H1 (cell line): ENCODE measurements at regions not wholly inside any gene's neighbourhood (a gene's known extent, or its start where the extent isn't known, plus 50 kb on each side); places are given as distances from the start of the nearest gene placed in this dataset.
"Not testable (repeated sequence)": the region's sequence is repeated elsewhere in the genome, so short reads cannot be mapped to it uniquely, and the experiment has no call there.

Experiments
- CTCF ChIA-PET: fragments of 300-600 bp; sonication (Branson Sonifier 250); formaldehyde crosslinking; loops from one replicate; lab custom pipeline; 2021; ENCODE audit not compliant: partially characterized antibody; lab: Charles Lee
- POLR2A ChIA-PET: fragments of 300-600 bp; sonication (Branson Sonifier 250); formaldehyde crosslinking; loops from one replicate; lab custom pipeline; 2021; ENCODE audit warnings: inconsistent platforms; ENCODE audit not compliant: partially characterized antibody; lab: Charles Lee
- DNase-seq, 2 experiments: peaks; one replicate each; pipeline versions ENCODE4 v3.0.0 to v3.0.0-alpha.2; 2010 to 2022; ENCODE audit warnings: low spot score in 2 of 2, low read depth in 1 of 2, mixed read lengths in 1 of 2
- FAIRE-seq: peaks from 2 replicates; lab custom pipeline; 2011; peaks lifted over from hg19 to GRCh38; lab: Jason Lieb, UNC
- H2AFZ ChIP-seq: 2 replicates; pipeline ENCODE4 v1.8.1; 2012; ENCODE audit warnings: low read length, inconsistent platforms
- H2AK5ac ChIP-seq: 2 replicates; pipeline ENCODE4 v1.6.1; 2013; ENCODE audit warnings: low read depth, low read length
- H2BK120ac ChIP-seq: replicated peaks from 2 replicates; pipeline ENCODE3; 2013; ENCODE audit warnings: low read depth, low read length, inconsistent platforms
- H2BK12ac ChIP-seq: 2 replicates; pipeline ENCODE4 v1.6.1; 2013; ENCODE audit warnings: low read depth, low read length
- H2BK15ac ChIP-seq: 2 replicates; pipeline ENCODE4 v1.6.1; 2013; ENCODE audit warnings: low read length
- H2BK20ac ChIP-seq: 2 replicates; pipeline ENCODE4 v1.6.1; 2013; ENCODE audit warnings: low read length
- H2BK5ac ChIP-seq: 2 replicates; pipeline ENCODE4 v1.6.1; 2013; ENCODE audit warnings: low read depth, low read length
- H3K14ac ChIP-seq: 2 replicates; pipeline ENCODE4 v1.6.1; 2013; ENCODE audit warnings: inconsistent platforms; ENCODE audit not compliant: insufficient read length
- H3K18ac ChIP-seq: 2 replicates; pipeline ENCODE4 v1.6.1; 2013; ENCODE audit warnings: low read length; ENCODE audit errors: extremely low read depth
- H3K23ac ChIP-seq: 2 replicates; pipeline ENCODE4 v1.6.1; 2013; ENCODE audit warnings: inconsistent platforms; ENCODE audit not compliant: insufficient read length
- H3K23me2 ChIP-seq: 2 replicates; pipeline ENCODE4 v1.6.1; 2013; ENCODE audit warnings: low read depth, low read length
- H3K27ac ChIP-seq: 2 replicates; pipeline ENCODE4 v1.6.1; 2011; ENCODE audit warnings: low read depth, low read length, inconsistent platforms
- H3K27me3 ChIP-seq, 4 experiments: replicated peaks in 1 of 4; 1 replicate in 1 of 4; 2 replicates in 3 of 4; pipeline versions ENCODE4 v1.6.1 to v1.8.1; 2011 to 2013; ENCODE audit warnings: low read length in 3 of 4, mild to moderate bottlenecking in 3 of 4, inconsistent platforms in 2 of 4, mixed read lengths in 2 of 4, moderate library complexity in 1 of 4; ENCODE audit not compliant: control insufficient read depth in 3 of 4, insufficient read depth in 3 of 4; ENCODE audit errors: extremely low read depth in 1 of 4
- H3K36me3 ChIP-seq, 4 experiments: 2 replicates each; pipeline versions ENCODE4 v1.6.1 to v1.8.1; 2011 to 2013; ENCODE audit warnings: mild to moderate bottlenecking in 4 of 4, low read length in 3 of 4, moderate library complexity in 2 of 4, control low read depth in 1 of 4, inconsistent platforms in 1 of 4; ENCODE audit not compliant: insufficient read depth in 4 of 4, control insufficient read depth in 2 of 4
- H3K4ac ChIP-seq: replicated peaks from 2 replicates; pipeline ENCODE3; 2013; ENCODE audit warnings: low read length, low read depth, mixed read lengths, inconsistent platforms; ENCODE audit not compliant: insufficient read length
- H3K4me1 ChIP-seq, 4 experiments: replicated peaks in 1 of 4; 1 replicate in 1 of 4; 2 replicates in 3 of 4; pipeline versions ENCODE4 v1.6.1 to v1.8.1; 2011 to 2013; ENCODE audit warnings: low read length in 3 of 4, inconsistent platforms in 2 of 4, mixed read lengths in 1 of 4; ENCODE audit not compliant: insufficient read depth in 4 of 4, control insufficient read depth in 3 of 4
- H3K4me2 ChIP-seq, 2 experiments: 2 replicates each; pipeline versions ENCODE4 v1.6.1 to v1.8.1; 2011 to 2013; ENCODE audit warnings: low read depth in 2 of 2, low read length in 2 of 2, control low read depth in 1 of 2, inconsistent platforms in 1 of 2, mild to moderate bottlenecking in 1 of 2; ENCODE audit not compliant: insufficient read depth in 1 of 2
- H3K4me3 ChIP-seq, 4 experiments: fragments of 200-600, 300-600 bp in 1 of 4; sonication (generic), shearing (Covaris generic), sonication (Bioruptor Twin) in 1 of 4; 2 replicates each; pipeline versions ENCODE4 v1.5.1 to v1.8.1; 2011 to 2016; ENCODE audit warnings: low read length in 4 of 4, low read depth in 3 of 4, control low read depth in 2 of 4, inconsistent platforms in 2 of 4, mild to moderate bottlenecking in 2 of 4, mixed read lengths in 1 of 4, moderate library complexity in 1 of 4; ENCODE audit not compliant: insufficient read depth in 2 of 4; ENCODE audit errors: extremely low read depth in 1 of 4
- H3K56ac ChIP-seq: replicated peaks from 2 replicates; pipeline ENCODE3; 2013; ENCODE audit warnings: low read depth, mild to moderate bottlenecking, mixed read lengths, low read length, inconsistent platforms; ENCODE audit not compliant: insufficient read length
- H3K79me1 ChIP-seq: 2 replicates; pipeline ENCODE4 v1.6.1; 2013; ENCODE audit warnings: low read depth, low read length, control low read depth
- H3K79me2 ChIP-seq, 2 experiments: 2 replicates each; pipeline versions ENCODE4 v1.6.1 to v1.8.1; 2012 to 2013; ENCODE audit warnings: low read length in 2 of 2, mild to moderate bottlenecking in 2 of 2, inconsistent platforms in 1 of 2; ENCODE audit not compliant: insufficient read depth in 2 of 2, control insufficient read depth in 1 of 2
- H3K9ac ChIP-seq, 4 experiments: replicated peaks in 1 of 4; 1 replicate in 1 of 4; 2 replicates in 3 of 4; pipeline versions ENCODE4 v1.6.1 to v1.8.1; 2011 to 2013; ENCODE audit warnings: low read depth in 3 of 4, low read length in 3 of 4, control low read depth in 2 of 4, mild to moderate bottlenecking in 2 of 4, moderate library complexity in 2 of 4, inconsistent platforms in 1 of 4; ENCODE audit errors: extremely low read depth in 1 of 4
- H3K9me3 ChIP-seq, 2 experiments: 2 replicates each; pipeline versions ENCODE4 v1.6.1 to v1.8.1; 2012 to 2013; ENCODE audit warnings: mild to moderate bottlenecking in 2 of 2, moderate library complexity in 2 of 2, control low read depth in 1 of 2, inconsistent platforms in 1 of 2, low read depth in 1 of 2, low read length in 1 of 2, mixed read lengths in 1 of 2; ENCODE audit not compliant: insufficient read depth in 2 of 2
- H4K20me1 ChIP-seq, 2 experiments: replicated peaks in 1 of 2; 2 replicates each; pipeline versions ENCODE3 to v1.8.1; 2011 to 2013; ENCODE audit warnings: inconsistent platforms in 2 of 2, low read length in 2 of 2, mild to moderate bottlenecking in 1 of 2; ENCODE audit not compliant: insufficient read depth in 2 of 2, control insufficient read depth in 1 of 2
- H4K5ac ChIP-seq: 2 replicates; pipeline ENCODE4 v1.6.1; 2013; ENCODE audit warnings: low read length, low read depth, mixed read lengths, inconsistent platforms; ENCODE audit not compliant: insufficient read length
- H4K8ac ChIP-seq: 2 replicates; pipeline ENCODE4 v1.8.0; 2013; ENCODE audit warnings: mild to moderate bottlenecking, moderate library complexity, low read length, inconsistent platforms; ENCODE audit not compliant: insufficient read depth; ENCODE audit errors: extremely low read depth
- H4K91ac ChIP-seq: replicated peaks from 2 replicates; pipeline ENCODE3; 2013; ENCODE audit warnings: low read length, mixed read lengths, inconsistent platforms; ENCODE audit not compliant: insufficient read length
- EP300 ChIP-seq, 2 experiments: IDR thresholded peaks; 1 replicate in 1 of 2; 2 replicates in 1 of 2; pipeline ENCODE4 v1.6.1; 2011 to 2012; ENCODE audit warnings: low read depth in 2 of 2, low read length in 2 of 2, mild to moderate bottlenecking in 2 of 2, borderline replicate concordance in 1 of 2, inconsistent platforms in 1 of 2, moderate library complexity in 1 of 2
- TAF1 ChIP-seq: IDR thresholded peaks from 2 replicates; pipeline ENCODE4 v1.6.1; 2011; ENCODE audit warnings: mild to moderate bottlenecking, low read depth, low read length
- WGBS, 2 experiments: shearing (Covaris generic) in 1 of 2; methylation state at CpG; one replicate each; pipeline versions ENCODE4 v1.1.6 to v1.1.7; 2013 to 2015; ENCODE audit warnings: low lambda C conversion rate in 2 of 2, mixed read lengths in 2 of 2, inconsistent platforms in 1 of 2, low coverage in 1 of 2, missing lambda C conversion rate in 1 of 2; ENCODE audit not compliant: insufficient replicate concordance in 2 of 2, insufficient coverage in 1 of 2, insufficient read length in 1 of 2; ENCODE audit errors: extremely low coverage in 1 of 2, missing lambda C conversion rate in 1 of 2; 5-methylcytosine and 5-hydroxymethylcytosine counted together

GRCh38 chr7:109622320-109622719 is 1052.6 kb downstream of the DNAJB9 start (continued):
- no peak for TF ChIP-seq TAF1
- TF ChIP-seq, all 59 proteins: peak for 0

DNA sequence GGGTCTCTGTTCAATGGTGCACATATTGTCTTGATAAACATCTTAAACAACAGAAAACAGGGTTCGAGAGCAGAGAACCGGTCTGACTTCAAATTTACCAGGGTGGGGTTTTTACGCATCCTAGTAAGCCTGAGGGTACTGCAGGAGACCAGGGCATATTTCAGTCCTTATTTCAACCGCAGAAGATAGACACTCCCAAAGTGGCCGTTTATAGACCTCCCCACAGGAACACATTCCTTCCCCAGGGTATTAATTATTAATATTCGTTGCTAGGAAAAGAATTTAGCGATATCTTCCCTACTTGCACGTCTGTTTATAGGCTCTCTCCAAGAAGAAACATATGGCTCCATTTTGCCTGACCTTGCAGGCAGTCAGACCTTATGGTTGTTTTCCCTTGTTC is 1063.2 kb downstream of the DNAJB9 start:
- H4K5ac ChIP-seq, H2BK15ac ChIP-seq, CTCF ChIA-PET, H3K18ac ChIP-seq, H3K23me2 ChIP-seq, H3K4me1 ChIP-seq, H3K14ac ChIP-seq, H3K4me3 ChIP-seq, H3K36me3 ChIP-seq, H2BK20ac ChIP-seq, H3K56ac ChIP-seq, H3K4ac ChIP-seq, H3K4me2 ChIP-seq, H3K9ac ChIP-seq, H4K91ac ChIP-seq, H3K79me1 ChIP-seq, H2BK12ac ChIP-seq: not testable (repeated sequence)
- TF ChIP-seq EP300 (IDR thresholded peaks at IDR 0.05; ENCODE audit: borderline replicate concordance in 1 of 2, low read depth in 2 of 2, low read length in 2 of 2): peak in 1 of 2 experiments; percentile 64; a peak in 1 of 3 replicates
- TF ChIP-seq, all 59 proteins: peak for 1; not testable (repeated sequence) for 58
- H2AFZ ChIP-seq, POLR2A ChIA-PET, DNase-seq, FAIRE-seq, H2BK120ac ChIP-seq, H3K79me2 ChIP-seq, H3K27ac ChIP-seq, H3K23ac ChIP-seq, H2AK5ac ChIP-seq, H2BK5ac ChIP-seq, H3K27me3 ChIP-seq, H4K8ac ChIP-seq, H4K20me1 ChIP-seq: not testable (repeated sequence)
- H3K9me3 ChIP-seq: peaks cover 0 to 19% of the 10 kb centered on the region in 2 experiments; a peak in 2 of 4 replicates
- WGBS, 2 experiments: 89% methylated on average over 8 of the region's 8 CpGs; no CpG with 5 or more reads in 1 of the 2 experiments
